ENCODE measurements at regions not wholly inside any gene's neighbourhood (a gene's known extent, or its start where the extent isn't known, plus 50 kb on each side); places are given as distances from the start of the nearest gene placed in this dataset.

- DNase-seq (ENCODE audit: low read depth): no peak
These were observed 134.7 kb upstream of the SPDL1 start for GRCh38 chr5:169448826-169449225.

DNA sequence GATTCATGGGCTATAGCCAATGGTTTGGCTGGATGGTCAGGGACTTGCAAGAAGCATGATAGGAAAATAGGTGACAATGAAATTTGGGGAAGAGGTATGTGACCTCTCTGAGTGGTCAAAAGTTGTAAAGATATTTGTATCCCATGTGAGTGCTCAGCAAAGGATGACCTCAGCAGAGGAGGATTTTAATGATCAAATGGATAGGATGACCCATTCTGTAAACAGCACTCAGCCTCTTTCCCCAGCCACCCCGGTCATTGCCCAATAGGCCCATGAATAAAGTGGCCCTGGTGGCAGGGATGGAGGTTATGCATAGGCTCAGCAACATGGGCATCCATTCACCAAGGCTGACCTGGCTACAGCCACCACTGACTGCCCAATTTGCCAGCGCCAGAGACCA is 138.4 kb upstream of the SPDL1 start:
- no peak for DNase-seq (ENCODE audit: low read depth)

- DNase-seq (ENCODE audit: low read depth): no peak
These were observed 140.4 kb upstream of the SPDL1 start for GRCh38 chr5:169442913-169443784.

- DNase-seq (ENCODE audit: low read depth): no peak
These were observed 141.1 kb upstream of the SPDL1 start for GRCh38 chr5:169442403-169442874.

DNA sequence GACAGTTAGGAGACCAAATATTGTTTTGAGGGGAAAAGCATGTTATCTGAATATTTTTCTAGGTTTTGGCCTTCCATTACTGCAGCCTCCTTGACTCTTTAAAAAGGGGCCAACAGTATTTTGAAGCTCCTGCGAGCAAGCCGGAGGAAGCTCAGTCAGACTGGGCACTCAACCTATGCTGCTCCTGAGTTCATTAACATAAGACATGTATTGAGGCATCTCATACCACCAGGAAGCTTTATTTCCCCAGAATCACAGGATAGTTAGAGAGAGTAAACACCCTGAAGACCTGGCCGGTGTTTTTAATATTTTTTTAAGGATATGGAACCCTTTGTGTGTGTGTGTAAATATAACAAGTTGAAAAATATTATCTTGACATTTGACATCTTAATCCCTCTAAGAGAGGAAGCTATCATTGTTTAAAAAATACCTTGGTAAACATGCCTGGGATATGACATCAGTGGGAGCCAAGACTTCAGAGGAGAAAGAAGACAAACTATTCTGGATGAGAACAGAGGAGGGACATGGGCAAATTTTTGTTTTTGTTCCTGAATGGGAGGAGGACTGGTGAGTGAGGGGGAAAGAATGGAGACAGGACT is 139.3 kb upstream of the SLIT3 start:
- no peak for DNase-seq (ENCODE audit: low read depth)

DNA sequence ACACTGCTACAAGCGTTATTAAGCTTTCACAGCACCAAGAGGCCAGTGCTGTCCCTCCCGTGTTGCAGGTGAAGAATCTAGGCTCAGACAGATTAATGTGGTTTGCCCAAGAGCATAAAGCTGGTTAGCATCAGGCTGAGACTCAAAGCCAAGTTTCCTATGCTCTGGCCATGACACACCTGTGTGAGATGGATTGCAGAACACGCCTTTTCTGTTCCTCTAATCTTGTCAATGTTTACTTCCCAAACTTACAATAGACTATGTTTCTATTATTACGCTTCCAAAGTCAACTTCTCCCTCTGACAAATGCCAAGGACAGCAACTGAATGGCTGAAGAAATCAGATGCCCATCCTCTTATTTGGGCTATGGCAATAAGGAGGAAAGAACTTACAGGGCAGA is 138.4 kb upstream of the SLIT3 start:
- DNase-seq (ENCODE audit: low read depth): no peak

DNA sequence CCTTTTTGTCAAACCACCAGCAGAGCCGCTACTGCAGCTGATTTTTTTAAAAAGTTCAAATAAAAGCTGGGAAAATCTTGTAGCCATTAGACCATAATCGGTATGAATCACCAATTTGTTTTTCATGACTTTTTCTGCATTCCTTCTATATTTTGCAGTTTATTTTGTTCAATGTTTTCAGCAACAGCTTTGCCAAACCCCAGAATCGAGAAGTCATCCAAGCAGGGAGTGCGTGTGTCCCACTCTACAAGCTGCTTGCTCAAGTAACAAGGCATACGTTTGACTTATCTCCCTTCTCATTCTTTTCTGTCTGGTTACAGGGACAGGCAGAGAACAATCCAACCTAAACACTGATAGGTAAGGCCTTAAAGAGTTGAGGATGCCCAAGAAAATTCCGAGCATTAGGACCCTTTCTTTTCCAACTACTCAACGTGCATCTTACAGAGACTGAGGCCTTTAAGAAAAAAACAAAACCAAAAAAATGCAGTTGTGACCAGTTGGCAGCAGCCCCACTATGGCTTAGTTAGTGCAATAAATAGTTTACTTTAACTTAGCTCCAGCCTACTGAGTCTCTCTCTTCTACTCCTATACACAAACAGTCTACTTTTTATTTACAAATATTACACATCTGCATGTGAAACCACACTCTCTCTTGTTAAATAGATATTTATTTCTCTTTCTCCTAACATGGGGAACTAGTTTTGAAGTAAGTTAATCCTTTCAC is 134.7 kb upstream of the SLIT3 start:
- DNase-seq (ENCODE audit: low read depth): no peak

DNA sequence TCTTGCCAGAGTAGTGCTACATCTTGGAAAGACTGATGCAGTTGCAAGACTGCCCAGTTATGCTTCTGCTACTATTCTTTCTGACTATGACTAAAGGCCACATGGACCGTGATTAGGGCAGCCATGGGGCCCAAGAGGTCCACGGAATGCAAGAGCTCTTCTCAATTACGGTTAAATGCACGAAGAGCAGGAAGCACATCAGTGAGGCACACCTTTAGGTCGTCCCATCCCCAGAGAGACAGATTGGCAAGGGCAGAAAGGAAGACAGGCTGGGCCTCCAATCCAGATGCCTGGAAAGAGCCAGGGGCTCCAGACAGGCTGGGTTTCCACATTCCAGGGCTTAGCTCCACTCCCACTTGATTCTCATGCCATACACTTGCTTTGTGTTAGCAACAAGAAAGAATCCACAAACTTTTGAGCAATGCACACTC is 132.3 kb upstream of the SLIT3 start:
- DNase-seq (ENCODE audit: low read depth): no peak

- no peak for DNase-seq (ENCODE audit: low read depth)
These were observed 130.4 kb upstream of the SLIT3 start for GRCh38 chr5:169431386-169431785.

- DNase-seq (ENCODE audit: low read depth): no peak
These were observed 129.7 kb upstream of the SLIT3 start for GRCh38 chr5:169430671-169431070.

DNA sequence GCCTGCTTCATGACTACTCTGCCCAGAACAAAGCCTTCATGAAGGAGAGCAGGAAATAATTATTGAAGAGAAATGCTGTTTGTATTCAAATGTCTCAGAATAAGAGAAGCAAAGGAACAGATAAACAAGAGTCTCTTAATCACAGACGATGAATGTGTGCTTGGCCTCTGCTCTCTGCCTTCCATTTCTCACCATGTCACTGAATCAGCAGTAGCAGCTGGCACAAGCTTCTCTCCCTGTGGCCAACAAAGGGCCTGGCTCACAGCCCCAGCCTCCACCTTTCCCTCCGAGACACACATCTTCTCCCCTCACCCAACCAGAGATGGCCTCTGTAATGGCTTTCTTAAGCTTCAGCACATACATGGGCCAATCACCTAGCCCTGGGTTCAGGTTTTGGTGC is 128.1 kb upstream of the SLIT3 start:
- DNase-seq (ENCODE audit: low read depth): no peak

- no peak for DNase-seq (ENCODE audit: low read depth)
These were observed 125.8 kb upstream of the SLIT3 start for GRCh38 chr5:169426784-169427183.

DNA sequence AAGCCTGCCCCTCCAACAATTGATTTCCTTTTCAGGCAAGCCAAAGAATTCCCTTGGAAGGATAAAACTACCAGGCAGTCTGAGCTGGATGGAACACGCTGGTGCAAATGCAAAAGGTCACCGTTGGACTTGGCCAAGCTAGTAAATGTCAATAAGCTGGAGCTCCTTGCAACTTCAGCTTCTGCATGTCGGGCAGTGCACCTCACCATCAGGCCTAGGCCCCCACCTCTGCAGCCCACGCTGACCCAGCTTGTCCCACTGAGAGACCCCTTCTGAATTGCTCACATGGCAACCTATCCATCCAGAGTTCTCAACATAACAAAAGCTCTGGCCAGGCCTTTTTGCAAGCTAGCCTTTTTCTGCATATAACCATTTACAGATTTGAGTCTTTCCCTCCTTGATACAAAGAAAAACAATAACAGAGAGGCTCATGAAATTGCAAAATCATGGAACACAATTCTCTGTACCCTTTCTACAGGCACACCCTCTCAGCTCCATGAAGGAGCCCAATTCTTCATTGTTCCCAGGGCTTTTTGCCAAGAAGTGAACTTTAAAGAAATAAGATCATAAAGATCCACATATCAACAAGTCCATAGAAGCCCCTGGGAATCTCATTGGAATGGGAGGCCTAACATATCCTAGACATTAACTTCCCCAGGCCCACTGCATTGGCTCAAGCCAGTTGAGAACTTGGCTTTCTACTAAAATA is 123.9 kb upstream of the SLIT3 start:
- no peak for DNase-seq (ENCODE audit: low read depth)

- no peak for DNase-seq (ENCODE audit: low read depth)
These were observed 123.3 kb upstream of the SLIT3 start for GRCh38 chr5:169424279-169424655.

DNA sequence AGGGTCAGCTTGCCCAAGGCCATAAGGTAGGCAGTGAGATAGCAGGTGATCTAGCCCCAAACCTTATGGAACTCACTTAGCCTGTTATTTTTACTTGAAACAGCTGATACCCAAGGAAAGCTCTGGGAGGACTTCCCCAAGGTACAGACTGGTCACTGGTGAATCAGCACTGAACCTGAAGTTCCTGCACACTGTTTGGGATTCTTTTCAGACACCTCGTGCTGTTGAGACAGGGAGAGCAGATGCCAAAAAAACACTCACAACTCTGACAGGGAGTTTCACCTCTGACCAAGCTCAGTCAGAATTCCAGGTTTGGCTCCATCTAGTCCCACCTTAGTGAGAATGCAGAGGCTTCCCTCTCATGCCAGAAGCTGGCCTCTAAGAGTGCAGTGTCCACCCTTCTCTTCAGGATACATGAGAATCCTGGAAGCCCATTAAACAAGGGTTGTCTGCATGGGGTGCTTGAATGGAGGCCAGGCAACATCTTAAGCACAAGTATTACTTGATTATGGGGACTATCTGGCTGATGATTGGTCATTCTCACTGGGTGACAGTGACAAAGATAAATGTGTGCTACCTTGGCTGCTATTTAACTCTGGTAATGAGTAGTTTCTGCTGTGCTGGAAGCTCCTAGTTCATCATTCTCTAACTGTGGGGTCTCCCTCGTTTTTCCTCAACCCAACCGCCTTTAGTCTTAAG is 122.8 kb upstream of the SLIT3 start:
- DNase-seq (ENCODE audit: low read depth): no peak

- DNase-seq (ENCODE audit: low read depth): no peak
These were observed 121.1 kb upstream of the SLIT3 start for GRCh38 chr5:169422087-169422486.

DNA sequence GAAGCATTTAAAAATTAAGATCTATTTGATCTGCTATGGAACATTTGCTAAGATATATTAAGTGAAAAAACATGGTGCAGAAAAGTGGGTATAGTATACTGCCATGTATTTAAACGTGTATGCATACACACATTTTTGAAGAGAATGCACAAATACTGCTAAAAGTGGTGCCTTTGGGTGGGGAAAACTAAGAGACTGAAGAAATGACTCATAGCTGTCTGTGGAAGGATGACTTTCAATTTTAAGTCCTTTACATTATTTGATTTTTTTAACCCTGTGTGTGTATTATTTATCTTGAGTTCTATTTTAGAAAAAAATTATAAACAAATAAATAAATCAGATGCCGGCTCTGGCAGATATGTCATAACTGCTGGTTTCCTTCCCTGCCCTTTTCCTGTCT is 120.7 kb upstream of the SLIT3 start:
- no peak for DNase-seq (ENCODE audit: low read depth)

- DNase-seq (ENCODE audit: low read depth): no peak
These were observed 116.7 kb upstream of the SLIT3 start for GRCh38 chr5:169417676-169418075.

DNA sequence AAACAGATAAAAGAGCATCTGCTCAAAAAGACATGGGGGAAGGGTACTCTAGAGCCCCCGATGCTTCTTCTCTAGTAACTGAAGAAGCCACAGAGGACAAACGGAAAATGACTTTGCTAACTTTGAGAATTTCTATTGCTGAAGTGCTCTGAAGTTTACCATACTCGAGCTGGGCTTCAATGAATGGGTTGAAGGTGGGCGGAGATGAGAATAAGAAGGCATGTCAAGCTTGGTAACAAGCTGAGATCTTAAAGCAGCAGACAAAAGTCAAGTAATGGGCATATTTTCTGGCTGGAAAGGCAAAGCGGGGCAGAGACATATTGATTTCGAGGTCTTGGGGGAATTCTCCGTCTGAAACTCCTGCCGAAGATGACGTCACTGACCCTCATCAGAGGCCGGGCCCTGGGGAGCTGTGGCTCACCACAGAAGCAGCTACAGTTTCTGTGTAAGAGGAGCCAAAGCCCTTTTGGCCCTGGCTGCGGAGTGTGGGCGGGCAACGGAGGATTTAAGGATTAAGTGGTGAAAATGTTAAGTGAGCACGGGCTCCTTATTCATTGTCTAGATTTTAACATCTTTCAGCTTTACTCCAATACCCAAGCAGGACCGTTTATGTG is 115.8 kb upstream of the SLIT3 start:
- peak; percentile 53 for DNase-seq (ENCODE audit: low read depth)

DNA sequence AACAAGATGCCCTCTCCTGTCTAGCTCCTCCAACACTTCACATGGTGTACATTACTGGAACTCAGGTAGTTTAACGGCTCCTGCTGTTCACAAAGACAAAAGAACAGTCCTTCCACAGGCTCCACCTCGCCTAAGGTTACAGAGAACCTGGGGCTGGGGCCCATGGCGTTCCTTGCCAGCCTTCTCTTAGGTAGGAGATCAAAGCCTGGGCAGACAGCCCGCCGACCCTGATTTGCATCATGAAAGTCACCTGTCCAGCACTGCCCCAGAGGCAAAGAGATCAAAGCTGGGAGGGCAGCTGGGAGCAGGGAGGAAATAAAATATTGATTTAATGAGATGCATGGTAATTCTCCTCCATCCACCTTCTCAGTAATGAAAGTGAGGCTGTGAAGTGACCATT is 115.0 kb upstream of the SLIT3 start:
- no peak for DNase-seq (ENCODE audit: low read depth)

GRCh38 chr5:169415371-169415770 is 114.4 kb upstream of the SLIT3 start:
- DNase-seq (ENCODE audit: low read depth): no peak
